A673 (cell line): ENCODE measurements at regions not wholly inside any gene's neighbourhood (a gene's known extent, or its start where the extent isn't known, plus 50 kb on each side); places are given as distances from the start of the nearest gene placed in this dataset.

Source experiments
- EZH2 ChIP-seq: fragments of 200-600 bp; sonication (generic); IDR thresholded peaks from 2 replicates; pipeline ENCODE4 v1.6.1; 2017; ENCODE audit warnings: borderline replicate concordance, low read depth, mild to moderate bottlenecking, mixed read lengths, antibody characterized with exemption, low read length; ENCODE audit not compliant: poor library complexity, severe bottlenecking
- TF ChIP-seq, protein P1 (sequence below): fragments of 300-800, 200-600 bp; sonication (generic); conservative IDR thresholded peaks from 2 replicates; pipeline ENCODE4 v1.5.1; 2017; ENCODE audit warnings: low read depth, mild to moderate bottlenecking, antibody characterized with exemption, low read length, moderate library complexity, mixed read lengths

DNA sequence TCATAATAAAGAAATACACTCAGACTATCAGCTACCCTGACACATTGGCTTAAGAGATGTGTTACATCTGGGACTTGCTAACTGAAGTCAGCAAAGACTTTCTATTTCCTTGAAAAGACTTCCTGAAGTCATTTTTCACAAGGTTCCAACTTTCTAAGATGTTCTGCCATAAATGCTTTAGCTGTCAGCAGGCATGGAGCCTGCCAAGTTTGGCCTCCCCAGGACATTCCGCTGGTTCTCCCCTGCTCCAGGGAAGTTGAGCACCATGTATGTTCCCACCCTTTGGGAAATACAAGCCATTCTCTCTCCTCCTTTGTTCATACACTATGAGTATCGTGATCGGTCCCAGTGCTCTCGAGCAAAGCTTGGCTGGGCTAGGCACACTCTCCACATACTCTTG is 202.7 kb upstream of the CCDC68 start:
- TF ChIP-seq, protein P1, sequence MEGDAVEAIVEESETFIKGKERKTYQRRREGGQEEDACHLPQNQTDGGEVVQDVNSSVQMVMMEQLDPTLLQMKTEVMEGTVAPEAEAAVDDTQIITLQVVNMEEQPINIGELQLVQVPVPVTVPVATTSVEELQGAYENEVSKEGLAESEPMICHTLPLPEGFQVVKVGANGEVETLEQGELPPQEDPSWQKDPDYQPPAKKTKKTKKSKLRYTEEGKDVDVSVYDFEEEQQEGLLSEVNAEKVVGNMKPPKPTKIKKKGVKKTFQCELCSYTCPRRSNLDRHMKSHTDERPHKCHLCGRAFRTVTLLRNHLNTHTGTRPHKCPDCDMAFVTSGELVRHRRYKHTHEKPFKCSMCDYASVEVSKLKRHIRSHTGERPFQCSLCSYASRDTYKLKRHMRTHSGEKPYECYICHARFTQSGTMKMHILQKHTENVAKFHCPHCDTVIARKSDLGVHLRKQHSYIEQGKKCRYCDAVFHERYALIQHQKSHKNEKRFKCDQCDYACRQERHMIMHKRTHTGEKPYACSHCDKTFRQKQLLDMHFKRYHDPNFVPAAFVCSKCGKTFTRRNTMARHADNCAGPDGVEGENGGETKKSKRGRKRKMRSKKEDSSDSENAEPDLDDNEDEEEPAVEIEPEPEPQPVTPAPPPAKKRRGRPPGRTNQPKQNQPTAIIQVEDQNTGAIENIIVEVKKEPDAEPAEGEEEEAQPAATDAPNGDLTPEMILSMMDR, result no peak
- TF ChIP-seq EZH2, result no peak
